ENCODE measurements at regions not wholly inside any gene's neighbourhood (a gene's known extent, or its start where the extent isn't known, plus 50 kb on each side); places are given as distances from the start of the nearest gene placed in this dataset.

DNA sequence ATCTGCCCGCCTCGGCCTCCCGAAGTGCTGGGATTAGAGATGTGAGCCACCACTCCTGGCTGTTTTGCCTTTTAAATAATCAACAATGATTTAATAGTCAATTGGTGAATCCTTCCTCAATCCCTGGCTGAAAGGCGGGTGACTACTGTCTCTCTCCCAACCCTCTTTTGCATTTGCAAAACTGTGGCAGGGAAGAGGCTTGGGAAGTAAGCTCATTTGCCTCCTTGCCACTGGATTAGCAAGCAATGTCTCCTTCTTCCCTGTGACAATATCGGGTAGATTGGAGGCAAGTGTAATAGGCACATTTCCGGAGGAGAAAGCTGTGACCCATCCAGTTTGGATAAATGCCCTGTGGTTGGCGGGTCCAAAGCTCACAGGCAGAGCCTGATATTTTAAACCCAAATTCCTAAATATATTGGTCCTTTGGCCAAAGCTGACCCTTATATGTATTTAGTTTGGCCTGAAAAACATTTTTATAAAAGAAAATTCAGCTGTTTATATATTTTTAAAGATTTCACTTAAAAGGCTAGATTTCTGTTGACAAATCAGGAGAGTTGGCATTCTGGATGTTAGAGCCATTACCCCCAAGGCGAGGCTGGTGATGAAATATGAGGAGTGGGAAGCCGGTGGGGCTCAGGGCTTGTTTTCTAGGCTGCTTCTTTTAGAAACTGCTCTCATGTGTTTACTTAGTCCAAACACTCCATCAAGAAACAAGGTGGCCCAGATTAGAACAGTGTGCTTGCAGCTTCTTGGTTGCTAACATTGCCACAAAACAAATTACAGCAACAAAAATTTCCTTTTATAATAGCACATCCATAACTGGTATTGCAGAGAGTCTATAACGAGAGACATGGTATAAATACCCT lies 646.9 kb upstream of the TMEM132C start:
- TF ChIP-seq, protein P1, sequence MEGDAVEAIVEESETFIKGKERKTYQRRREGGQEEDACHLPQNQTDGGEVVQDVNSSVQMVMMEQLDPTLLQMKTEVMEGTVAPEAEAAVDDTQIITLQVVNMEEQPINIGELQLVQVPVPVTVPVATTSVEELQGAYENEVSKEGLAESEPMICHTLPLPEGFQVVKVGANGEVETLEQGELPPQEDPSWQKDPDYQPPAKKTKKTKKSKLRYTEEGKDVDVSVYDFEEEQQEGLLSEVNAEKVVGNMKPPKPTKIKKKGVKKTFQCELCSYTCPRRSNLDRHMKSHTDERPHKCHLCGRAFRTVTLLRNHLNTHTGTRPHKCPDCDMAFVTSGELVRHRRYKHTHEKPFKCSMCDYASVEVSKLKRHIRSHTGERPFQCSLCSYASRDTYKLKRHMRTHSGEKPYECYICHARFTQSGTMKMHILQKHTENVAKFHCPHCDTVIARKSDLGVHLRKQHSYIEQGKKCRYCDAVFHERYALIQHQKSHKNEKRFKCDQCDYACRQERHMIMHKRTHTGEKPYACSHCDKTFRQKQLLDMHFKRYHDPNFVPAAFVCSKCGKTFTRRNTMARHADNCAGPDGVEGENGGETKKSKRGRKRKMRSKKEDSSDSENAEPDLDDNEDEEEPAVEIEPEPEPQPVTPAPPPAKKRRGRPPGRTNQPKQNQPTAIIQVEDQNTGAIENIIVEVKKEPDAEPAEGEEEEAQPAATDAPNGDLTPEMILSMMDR (IDR thresholded peaks at IDR 0.05; ENCODE audit: insufficient read depth, low read length, poor library complexity, severe bottlenecking), result no peak
- Histone ChIP-seq H3K36me3 (ENCODE audit: control insufficient read depth, insufficient read depth, low read length) (no peaks in the 10 kb centered on the region), H3K4me3 (ENCODE audit: low read depth, low read length) (no peak overlapping the region), H3K27me3 (ENCODE audit: control insufficient read depth, insufficient read depth, low read length) (no peaks in the 10 kb centered on the region)
- no peak for DNase-seq (ENCODE audit: low read depth)

DNA sequence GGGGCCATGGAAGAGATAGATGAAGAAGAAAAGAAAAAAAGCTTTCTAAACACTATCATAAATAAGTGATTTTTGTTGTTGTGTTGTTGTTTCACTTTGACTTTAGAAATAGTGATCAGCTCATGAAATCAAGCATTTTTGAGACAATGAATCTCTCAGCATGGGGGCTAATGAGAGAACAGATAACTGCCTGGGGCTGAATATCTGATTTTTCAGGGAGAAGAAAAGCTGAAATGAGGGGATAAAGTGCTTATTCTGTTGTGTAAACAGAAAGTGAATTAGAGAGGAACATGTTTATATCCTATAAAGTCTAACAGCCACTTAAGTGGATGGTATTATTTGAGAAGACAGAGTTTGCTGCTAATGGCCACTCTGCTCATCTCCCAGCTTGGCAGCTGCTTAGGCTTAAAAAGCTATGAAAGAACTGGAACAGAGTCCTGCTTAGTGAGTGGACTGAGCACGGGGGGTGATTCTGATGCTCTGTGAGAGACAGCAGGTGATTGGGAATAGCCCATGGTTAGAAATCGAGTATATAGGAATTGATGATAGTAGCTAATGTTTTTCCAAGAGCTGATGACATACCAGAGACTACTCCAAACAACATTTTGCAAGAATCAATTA lies 646.1 kb upstream of the TMEM132C start:
- H3K27me3 ChIP-seq (ENCODE audit: control insufficient read depth, insufficient read depth, low read length), result no peaks in the 10 kb centered on the region

DNA sequence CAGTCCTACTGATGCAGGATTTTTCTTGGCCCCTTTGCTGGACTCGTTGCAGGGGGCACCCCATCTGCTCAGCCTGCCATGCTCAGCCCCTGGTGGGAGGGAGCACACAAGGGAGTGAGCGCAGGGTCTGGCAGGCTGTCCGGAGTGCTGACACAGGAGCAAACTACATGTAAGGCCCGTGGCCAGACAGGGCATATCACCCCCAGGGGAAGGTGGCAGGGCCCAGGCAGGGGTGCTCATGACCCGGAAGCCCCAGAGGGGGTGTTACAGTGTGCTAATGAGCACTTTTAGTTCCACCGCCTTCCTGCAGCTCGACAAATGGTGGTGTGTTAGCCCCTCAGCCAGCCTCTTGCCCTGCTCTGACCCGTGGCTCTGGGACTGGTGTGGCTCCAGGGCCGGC lies 645.6 kb upstream of the TMEM132C start:
- Histone ChIP-seq H3K27me3 (ENCODE audit: control insufficient read depth, insufficient read depth, low read length) (no peaks in the 10 kb centered on the region), H3K36me3 (ENCODE audit: control insufficient read depth, insufficient read depth, low read length) (no peaks in the 10 kb centered on the region), H3K4me3 (ENCODE audit: low read depth, low read length) (no peak overlapping the region)
- no peak for DNase-seq (ENCODE audit: low read depth)
- TF ChIP-seq, protein P1 (IDR thresholded peaks at IDR 0.05; ENCODE audit: insufficient read depth, low read length, poor library complexity, severe bottlenecking), result no peak

More for the DNA sequence above, 646.1 kb upstream of the TMEM132C start:
- Histone ChIP-seq H3K36me3 (ENCODE audit: control insufficient read depth, insufficient read depth, low read length) (no peaks in the 10 kb centered on the region), H3K4me3 (ENCODE audit: low read depth, low read length) (no peak overlapping the region)
- DNase-seq (ENCODE audit: low read depth), result no peak
- TF ChIP-seq, protein P1 (IDR thresholded peaks at IDR 0.05; ENCODE audit: insufficient read depth, low read length, poor library complexity, severe bottlenecking), result no peak

DNA sequence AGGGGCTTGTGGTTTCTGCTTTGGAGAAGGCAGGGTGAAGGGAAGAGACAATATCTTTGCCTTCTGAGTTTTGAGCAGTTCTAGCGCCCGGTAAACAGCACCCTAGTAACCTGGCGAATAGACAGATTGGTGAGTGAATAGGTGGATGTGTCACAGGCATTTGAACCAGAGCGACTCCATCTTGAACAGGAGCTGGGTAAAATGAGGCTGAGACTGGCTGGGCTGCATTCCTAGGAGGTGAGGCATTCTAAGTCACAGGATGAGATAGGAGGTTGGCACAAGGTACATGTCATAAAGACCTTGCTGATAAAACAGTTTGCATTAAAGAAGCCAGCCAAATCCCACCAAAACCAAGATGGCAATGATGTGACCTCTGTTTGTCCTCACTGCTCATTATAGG lies 643.6 kb upstream of the TMEM132C start:
- TF ChIP-seq, protein P1 (IDR thresholded peaks at IDR 0.05; ENCODE audit: insufficient read depth, low read length, poor library complexity, severe bottlenecking), result no peak
- no peaks in the 10 kb centered on the region for H3K36me3 ChIP-seq (ENCODE audit: control insufficient read depth, insufficient read depth, low read length)
- no peaks in the 10 kb centered on the region for H3K27me3 ChIP-seq (ENCODE audit: control insufficient read depth, insufficient read depth, low read length)
- no peak for DNase-seq (ENCODE audit: low read depth)
- H3K4me3 ChIP-seq (ENCODE audit: low read depth, low read length), result no peak overlapping the region

DNA sequence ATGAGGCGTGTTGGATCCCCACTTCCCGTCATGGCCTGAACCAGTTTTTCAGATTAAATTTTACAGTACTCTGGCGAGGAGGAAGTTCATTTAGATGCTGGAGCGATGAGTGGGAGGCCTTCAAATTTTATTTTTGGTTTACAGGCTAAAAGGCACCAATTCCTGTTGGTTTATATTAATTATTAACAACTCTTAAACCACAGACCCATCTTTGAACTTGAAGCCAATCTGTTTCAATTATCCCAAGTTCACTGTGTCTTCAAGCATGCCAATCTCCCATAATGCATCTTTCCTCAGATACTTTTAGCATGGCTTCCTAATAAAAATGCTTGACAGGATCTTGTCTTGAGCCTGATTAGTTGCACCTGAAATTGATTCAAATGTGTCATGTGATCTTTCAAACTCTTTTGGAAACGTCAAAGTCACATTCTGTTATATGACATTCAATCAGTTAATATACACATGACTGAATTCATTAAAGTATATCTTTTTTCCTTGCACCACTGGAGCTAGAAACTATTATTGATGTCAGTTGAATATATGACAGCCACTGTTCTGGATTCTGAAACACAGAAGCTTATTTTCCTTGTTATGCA lies 641.7 kb upstream of the TMEM132C start:
- H3K27me3 ChIP-seq (ENCODE audit: control insufficient read depth, insufficient read depth, low read length), result no peaks in the 10 kb centered on the region
- no peaks in the 10 kb centered on the region for H3K36me3 ChIP-seq (ENCODE audit: control insufficient read depth, insufficient read depth, low read length)
- no peak for DNase-seq (ENCODE audit: low read depth)
- TF ChIP-seq, protein P1 (IDR thresholded peaks at IDR 0.05; ENCODE audit: insufficient read depth, low read length, poor library complexity, severe bottlenecking), result no peak
- H3K4me3 ChIP-seq (ENCODE audit: low read depth, low read length), result no peak overlapping the region
